Activated naive CD4-positive, alpha-beta T cell treated with anti-CD3 and anti-CD28 coated beads, Interleukin-2, amount 50 U/mL, for 24 hours (primary cell): ENCODE measurements at regions not wholly inside any gene's neighbourhood (a gene's known extent, or its start where the extent isn't known, plus 50 kb on each side); places are given as distances from the start of the nearest gene placed in this dataset.

Experiments
- H3K27ac Mint-ChIP-seq: one replicate; pipeline ENCODE4 v1.8.0; 2021; ENCODE audit warnings: mild to moderate bottlenecking, mixed read lengths
- H3K27me3 Mint-ChIP-seq: one replicate; pipeline ENCODE4 v1.8.0; 2021; ENCODE audit warnings: mixed read lengths
- H3K36me3 Mint-ChIP-seq: one replicate; pipeline ENCODE4 v1.8.0; 2021; ENCODE audit warnings: mixed read lengths
- H3K4me1 Mint-ChIP-seq: one replicate; pipeline ENCODE4 v1.8.0; 2021; ENCODE audit warnings: mixed read lengths
- H3K4me3 Mint-ChIP-seq: one replicate; pipeline ENCODE4 v1.8.0; 2021; ENCODE audit warnings: mild to moderate bottlenecking, mixed read lengths
- H3K9me3 Mint-ChIP-seq: one replicate; pipeline ENCODE4 v1.8.0; 2021; ENCODE audit warnings: mixed read lengths

- Mint-ChIP-seq H3K36me3 (no peaks in the 10 kb centered on the region), H3K4me3 (no peak overlapping the region), H3K9me3 (no peaks in the 10 kb centered on the region), H3K27me3 (peaks cover 6% of the 10 kb centered on the region), H3K27ac (no peak overlapping the region), H3K4me1 (no peaks in the 10 kb centered on the region)
Measured at GRCh38 chr10:105644559-105644958, 1003.5 kb downstream of the SORCS3 start.

GRCh38 chr10:105644091-105644490 lies 1003.0 kb downstream of the SORCS3 start:
- Mint-ChIP-seq H3K27me3 (peaks cover 6% of the 10 kb centered on the region), H3K9me3 (no peaks in the 10 kb centered on the region), H3K27ac (no peak overlapping the region), H3K4me1 (no peaks in the 10 kb centered on the region), H3K36me3 (no peaks in the 10 kb centered on the region), H3K4me3 (no peak overlapping the region)

- Mint-ChIP-seq H3K4me3 (no peak overlapping the region), H3K27me3 (peaks cover 6% of the 10 kb centered on the region), H3K27ac (no peak overlapping the region), H3K36me3 (no peaks in the 10 kb centered on the region), H3K4me1 (no peaks in the 10 kb centered on the region), H3K9me3 (no peaks in the 10 kb centered on the region)
Measured at GRCh38 chr10:105643660-105644059, 1002.6 kb downstream of the SORCS3 start.

GRCh38 chr10:105634281-105634680 lies 993.2 kb downstream of the SORCS3 start:
- no peaks in the 10 kb centered on the region for H3K4me1 Mint-ChIP-seq
- peaks cover 2% of the 10 kb centered on the region for H3K27me3 Mint-ChIP-seq
- no peak overlapping the region for H3K27ac Mint-ChIP-seq
- no peaks in the 10 kb centered on the region for H3K36me3 Mint-ChIP-seq
- no peak overlapping the region for H3K4me3 Mint-ChIP-seq
- H3K9me3 Mint-ChIP-seq, result no peaks in the 10 kb centered on the region

GRCh38 chr10:105615715-105616365 lies 974.8 kb downstream of the SORCS3 start:
- H3K9me3 Mint-ChIP-seq, result no peaks in the 10 kb centered on the region
- no peaks in the 10 kb centered on the region for H3K27me3 Mint-ChIP-seq
- H3K27ac Mint-ChIP-seq, result no peak overlapping the region
- no peaks in the 10 kb centered on the region for H3K36me3 Mint-ChIP-seq
- no peaks in the 10 kb centered on the region for H3K4me1 Mint-ChIP-seq
- no peak overlapping the region for H3K4me3 Mint-ChIP-seq

- Mint-ChIP-seq H3K36me3 (no peaks in the 10 kb centered on the region), H3K4me1 (no peaks in the 10 kb centered on the region), H3K27me3 (no peaks in the 10 kb centered on the region), H3K9me3 (peaks cover 7% of the 10 kb centered on the region), H3K4me3 (no peak overlapping the region), H3K27ac (no peak overlapping the region)
Measured at GRCh38 chr10:105611244-105611798, 970.2 kb downstream of the SORCS3 start.

GRCh38 chr10:105609451-105609850 lies 968.4 kb downstream of the SORCS3 start:
- Mint-ChIP-seq H3K4me3 (no peak overlapping the region), H3K27me3 (no peaks in the 10 kb centered on the region), H3K27ac (no peak overlapping the region), H3K9me3 (peaks cover 7% of the 10 kb centered on the region), H3K4me1 (no peaks in the 10 kb centered on the region), H3K36me3 (no peaks in the 10 kb centered on the region)

- peaks cover 13% of the 10 kb centered on the region for H3K9me3 Mint-ChIP-seq
- H3K4me3 Mint-ChIP-seq, result no peak overlapping the region
- H3K4me1 Mint-ChIP-seq, result no peaks in the 10 kb centered on the region
- no peak overlapping the region for H3K27ac Mint-ChIP-seq
- no peaks in the 10 kb centered on the region for H3K36me3 Mint-ChIP-seq
- H3K27me3 Mint-ChIP-seq, result no peaks in the 10 kb centered on the region
Measured at GRCh38 chr10:105605918-105606317, 964.8 kb downstream of the SORCS3 start.

GRCh38 chr10:105605104-105605503 lies 964.0 kb downstream of the SORCS3 start:
- peaks cover 13% of the 10 kb centered on the region for H3K9me3 Mint-ChIP-seq
- H3K36me3 Mint-ChIP-seq, result no peaks in the 10 kb centered on the region
- no peak overlapping the region for H3K27ac Mint-ChIP-seq
- no peak overlapping the region for H3K4me3 Mint-ChIP-seq
- H3K27me3 Mint-ChIP-seq, result no peaks in the 10 kb centered on the region
- H3K4me1 Mint-ChIP-seq, result no peaks in the 10 kb centered on the region

GRCh38 chr10:105598207-105598606 lies 957.1 kb downstream of the SORCS3 start:
- Mint-ChIP-seq H3K4me1 (no peaks in the 10 kb centered on the region), H3K27me3 (no peaks in the 10 kb centered on the region)

GRCh38 chr10:105597312-105597711 lies 956.2 kb downstream of the SORCS3 start:
- no peak overlapping the region for H3K27ac Mint-ChIP-seq
- no peak overlapping the region for H3K4me3 Mint-ChIP-seq
- no peaks in the 10 kb centered on the region for H3K9me3 Mint-ChIP-seq
- no peaks in the 10 kb centered on the region for H3K4me1 Mint-ChIP-seq
- no peaks in the 10 kb centered on the region for H3K36me3 Mint-ChIP-seq
- H3K27me3 Mint-ChIP-seq, result no peaks in the 10 kb centered on the region

More at GRCh38 chr10:105598207-105598606, 957.1 kb downstream of the SORCS3 start:
- no peak overlapping the region for H3K27ac Mint-ChIP-seq
- H3K36me3 Mint-ChIP-seq, result no peaks in the 10 kb centered on the region
- H3K4me3 Mint-ChIP-seq, result no peak overlapping the region
- H3K9me3 Mint-ChIP-seq, result peaks cover 7% of the 10 kb centered on the region

GRCh38 chr10:105596749-105597148 lies 955.7 kb downstream of the SORCS3 start:
- Mint-ChIP-seq H3K27ac (no peak overlapping the region), H3K4me3 (no peak overlapping the region), H3K9me3 (no peaks in the 10 kb centered on the region), H3K27me3 (no peaks in the 10 kb centered on the region), H3K36me3 (no peaks in the 10 kb centered on the region), H3K4me1 (no peaks in the 10 kb centered on the region)

GRCh38 chr10:105594296-105594695 lies 953.2 kb downstream of the SORCS3 start:
- H3K36me3 Mint-ChIP-seq, result no peaks in the 10 kb centered on the region
- H3K4me1 Mint-ChIP-seq, result no peaks in the 10 kb centered on the region
- H3K27ac Mint-ChIP-seq, result no peak overlapping the region
- no peaks in the 10 kb centered on the region for H3K9me3 Mint-ChIP-seq
- no peak overlapping the region for H3K4me3 Mint-ChIP-seq
- H3K27me3 Mint-ChIP-seq, result peaks cover 1% of the 10 kb centered on the region

- Mint-ChIP-seq H3K27ac (no peak overlapping the region), H3K36me3 (no peaks in the 10 kb centered on the region), H3K4me1 (no peaks in the 10 kb centered on the region)
Measured at GRCh38 chr10:105592468-105592867, 951.4 kb downstream of the SORCS3 start.

GRCh38 chr10:105586451-105587098 lies 945.5 kb downstream of the SORCS3 start:
- no peaks in the 10 kb centered on the region for H3K36me3 Mint-ChIP-seq
- H3K27me3 Mint-ChIP-seq, result no peaks in the 10 kb centered on the region
- H3K27ac Mint-ChIP-seq, result no peak overlapping the region
- no peak overlapping the region for H3K4me3 Mint-ChIP-seq
- no peaks in the 10 kb centered on the region for H3K4me1 Mint-ChIP-seq
- H3K9me3 Mint-ChIP-seq, result no peaks in the 10 kb centered on the region

More at GRCh38 chr10:105592468-105592867, 951.4 kb downstream of the SORCS3 start:
- Mint-ChIP-seq H3K27me3 (peaks cover 1% of the 10 kb centered on the region), H3K9me3 (no peaks in the 10 kb centered on the region), H3K4me3 (no peak overlapping the region)

- Mint-ChIP-seq H3K36me3 (no peaks in the 10 kb centered on the region), H3K4me3 (no peak overlapping the region), H3K4me1 (no peaks in the 10 kb centered on the region), H3K27ac (no peak overlapping the region), H3K27me3 (no peaks in the 10 kb centered on the region), H3K9me3 (no peaks in the 10 kb centered on the region)
Measured at GRCh38 chr10:105585753-105586152, 944.7 kb downstream of the SORCS3 start.
